NT2/D1 (cell line): ENCODE measurements at regions not wholly inside any gene's neighbourhood (a gene's known extent, or its start where the extent isn't known, plus 50 kb on each side); places are given as distances from the start of the nearest gene placed in this dataset.
A peak's percentile ranks its signal among the peaks of the same experiment; 100 is the strongest.

Experiments
- DNase-seq: peaks from one replicate; pipeline ENCODE4 v3.0.0-alpha.2; 2011; ENCODE audit warnings: low read depth, low spot score
- H3K27me3 ChIP-seq: 2 replicates; pipeline ENCODE4 v1.6.0; 2011; ENCODE audit warnings: mild to moderate bottlenecking; ENCODE audit not compliant: insufficient read length, insufficient read depth
- H3K36me3 ChIP-seq: 2 replicates; pipeline ENCODE4 v1.6.1; 2011; ENCODE audit warnings: mild to moderate bottlenecking, low read length, mixed read lengths; ENCODE audit not compliant: insufficient read depth, insufficient read length
- H3K4me1 ChIP-seq: 2 replicates; pipeline ENCODE4 v1.5.1; 2011; ENCODE audit not compliant: insufficient read depth, insufficient read length
- H3K4me3 ChIP-seq: 2 replicates; pipeline ENCODE4 v1.5.1; 2011; ENCODE audit warnings: low read depth; ENCODE audit not compliant: insufficient read length
- H3K9ac ChIP-seq: 2 replicates; pipeline ENCODE4 v1.6.0; 2011; ENCODE audit warnings: low read depth; ENCODE audit not compliant: insufficient read length
- H3K9me3 ChIP-seq: 2 replicates; pipeline ENCODE4 v1.5.1; 2011; ENCODE audit warnings: mild to moderate bottlenecking, low read length; ENCODE audit not compliant: insufficient read depth
- SUZ12 ChIP-seq: IDR thresholded peaks from 2 replicates; pipeline ENCODE4 v1.6.1; 2011; ENCODE audit not compliant: insufficient read length, insufficient read depth; ENCODE audit errors: extremely low read depth
- YY1 ChIP-seq: IDR thresholded peaks from 2 replicates; pipeline ENCODE4 v1.6.1; 2011; ENCODE audit not compliant: insufficient read length, insufficient read depth
- ZNF274 ChIP-seq: IDR thresholded peaks from 2 replicates; pipeline ENCODE4 v1.6.1; 2011; ENCODE audit warnings: mild to moderate bottlenecking, low read depth, low read length

DNA sequence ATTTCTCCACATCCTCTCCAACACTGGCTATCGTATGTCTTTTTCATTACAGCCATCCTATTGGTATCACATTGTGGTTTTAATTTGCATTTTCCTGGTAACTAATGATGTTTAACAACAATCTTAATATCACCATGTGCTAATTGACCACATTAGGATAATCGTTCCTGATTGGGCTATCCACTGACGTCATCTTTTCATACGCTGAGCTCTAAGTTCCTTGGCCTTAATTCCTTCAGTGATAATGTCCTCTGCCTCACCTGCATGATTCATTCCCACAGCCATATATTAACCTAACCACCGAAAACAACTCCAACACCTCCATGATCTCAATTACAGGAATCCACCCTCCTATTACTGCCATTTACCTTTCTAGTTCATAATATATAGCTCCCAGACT is 547.9 kb upstream of the BRINP1 start:
- H3K36me3 ChIP-seq, result no peaks in the 10 kb centered on the region

DNA sequence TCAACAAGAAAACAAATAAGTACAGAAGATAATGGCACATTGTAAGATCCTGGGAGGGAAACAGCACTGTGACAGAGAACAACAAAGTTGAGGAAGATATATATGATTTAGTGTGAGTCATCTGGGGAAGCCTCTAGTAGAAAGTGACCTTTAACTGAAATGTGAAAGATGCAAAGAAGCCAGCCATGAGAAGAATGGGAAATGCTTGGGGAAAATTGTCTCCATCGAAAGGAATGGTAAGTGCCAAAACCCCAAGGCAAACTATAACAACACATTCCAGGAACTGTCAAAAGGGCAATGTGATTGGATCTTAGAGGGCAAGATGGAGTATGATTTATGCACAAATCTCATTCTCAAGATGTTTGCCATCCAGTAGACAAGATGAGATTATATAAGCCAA is 537.8 kb upstream of the BRINP1 start:
- no peaks in the 10 kb centered on the region for H3K27me3 ChIP-seq
- no peaks in the 10 kb centered on the region for H3K36me3 ChIP-seq
- no peak overlapping the region for H3K9ac ChIP-seq
- DNase-seq, result no peak
- no peak overlapping the region for H3K4me3 ChIP-seq
- TF ChIP-seq SUZ12, result no peak
- no peak for TF ChIP-seq YY1
- TF ChIP-seq ZNF274, result no peak
- H3K4me1 ChIP-seq, result peaks cover 1% of the 10 kb centered on the region
- H3K9me3 ChIP-seq, result no peaks in the 10 kb centered on the region

More for the DNA sequence above, 547.9 kb upstream of the BRINP1 start:
- Histone ChIP-seq H3K4me1 (no peaks in the 10 kb centered on the region), H3K9ac (no peak overlapping the region), H3K27me3 (no peaks in the 10 kb centered on the region), H3K9me3 (no peaks in the 10 kb centered on the region), H3K4me3 (no peak overlapping the region)
- TF ChIP-seq YY1, result no peak
- no peak for TF ChIP-seq ZNF274
- TF ChIP-seq SUZ12, result no peak
- no peak for DNase-seq

DNA sequence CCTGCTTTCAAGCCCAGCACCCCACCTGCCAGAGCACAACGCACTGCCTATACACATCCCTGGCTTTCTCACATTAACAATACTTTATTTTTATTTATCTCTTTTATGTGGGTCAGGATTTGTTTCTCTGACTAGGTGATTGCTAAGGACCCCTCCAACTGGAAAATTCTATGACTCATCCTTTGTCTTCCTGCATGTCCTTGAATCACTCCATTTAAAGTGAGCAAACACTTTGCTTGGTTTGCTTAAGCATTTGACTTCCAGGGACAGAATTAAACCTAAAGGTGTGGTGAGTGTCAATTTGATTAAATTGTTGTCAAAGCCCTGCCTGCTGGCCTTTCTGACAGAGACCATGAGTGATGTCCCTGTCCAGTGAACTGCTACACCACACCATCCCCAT is 536.5 kb upstream of the BRINP1 start:
- Histone ChIP-seq H3K9ac (no peak overlapping the region), H3K27me3 (no peaks in the 10 kb centered on the region), H3K9me3 (no peaks in the 10 kb centered on the region), H3K4me3 (no peak overlapping the region), H3K36me3 (no peaks in the 10 kb centered on the region), H3K4me1 (peaks cover 1% of the 10 kb centered on the region)
- no peak for DNase-seq
- TF ChIP-seq YY1 (no peak), ZNF274 (no peak), SUZ12 (no peak)

DNA sequence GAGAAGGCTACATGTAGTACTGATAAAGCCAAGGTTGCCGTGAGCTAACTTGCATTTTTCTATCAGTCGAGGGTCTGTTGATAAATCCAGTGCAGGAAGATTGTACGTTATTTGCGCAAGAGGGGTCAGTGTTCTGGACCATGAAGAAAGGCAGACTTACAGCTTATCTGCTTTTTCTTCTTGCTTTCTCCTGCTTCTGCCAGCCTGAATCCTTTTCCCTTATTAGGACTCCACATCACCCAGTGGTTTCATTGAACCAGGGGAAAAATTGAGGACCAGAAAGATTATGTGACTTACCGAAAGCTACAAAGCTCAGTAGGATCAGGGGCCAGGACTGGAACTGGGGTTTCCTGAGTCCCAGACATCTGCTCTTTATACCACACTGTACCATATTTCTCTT is 534.6 kb upstream of the BRINP1 start:
- Histone ChIP-seq H3K4me3 (no peak overlapping the region), H3K36me3 (no peaks in the 10 kb centered on the region), H3K27me3 (no peaks in the 10 kb centered on the region), H3K9ac (no peak overlapping the region), H3K9me3 (no peaks in the 10 kb centered on the region), H3K4me1 (peaks cover 1% of the 10 kb centered on the region)
- TF ChIP-seq SUZ12 (no peak), ZNF274 (no peak)
- no peak for DNase-seq

DNA sequence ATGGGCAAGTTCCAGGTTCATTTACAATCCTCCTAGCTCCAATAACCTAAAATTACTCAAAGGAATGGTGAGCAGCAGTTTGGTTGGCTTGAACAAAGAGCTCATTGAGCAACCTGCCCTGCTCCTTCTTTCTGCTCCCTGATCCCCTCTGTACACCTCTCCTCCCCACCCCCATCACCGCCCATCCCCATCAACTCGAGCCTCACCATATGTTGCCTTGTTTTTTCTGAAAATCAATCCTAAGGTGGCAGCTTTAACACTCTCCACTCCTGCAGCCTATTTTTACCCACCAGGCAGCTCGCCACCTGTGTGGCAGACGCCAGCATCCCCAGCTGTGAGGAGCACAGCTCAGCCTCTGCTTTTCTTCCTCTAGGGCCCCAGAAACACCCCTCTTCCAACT is 533.4 kb upstream of the BRINP1 start:
- H3K4me1 ChIP-seq, result peaks cover 1% of the 10 kb centered on the region
- no peak for TF ChIP-seq ZNF274
- TF ChIP-seq YY1, result no peak
- no peak for TF ChIP-seq SUZ12
- no peaks in the 10 kb centered on the region for H3K9me3 ChIP-seq
- no peak overlapping the region for H3K9ac ChIP-seq
- peaks cover 3% of the 10 kb centered on the region for H3K27me3 ChIP-seq
- H3K36me3 ChIP-seq, result no peaks in the 10 kb centered on the region
- DNase-seq, result no peak
- no peak overlapping the region for H3K4me3 ChIP-seq

DNA sequence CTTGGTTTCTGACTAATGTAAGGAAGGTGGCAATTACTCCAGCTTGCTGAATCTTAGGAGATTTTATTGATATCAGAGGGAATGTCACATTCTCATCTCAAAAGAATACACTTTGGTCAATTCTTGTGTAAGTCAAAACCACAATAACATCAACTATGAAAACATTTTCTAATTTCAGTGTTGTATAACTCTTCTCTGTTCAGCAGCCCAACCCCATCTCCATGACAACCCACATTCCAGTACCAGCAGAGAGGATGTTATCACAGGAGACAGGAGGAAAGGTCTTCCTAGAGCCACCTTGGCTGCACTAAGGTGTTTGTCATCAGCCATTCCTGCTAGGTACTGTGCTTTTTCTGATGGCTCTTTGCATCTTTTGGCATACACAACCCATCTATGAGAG is 529.1 kb upstream of the BRINP1 start:
- Histone ChIP-seq H3K4me3 (no peak overlapping the region), H3K9me3 (no peaks in the 10 kb centered on the region), H3K27me3 (peaks cover 4% of the 10 kb centered on the region), H3K36me3 (no peaks in the 10 kb centered on the region), H3K9ac (no peak overlapping the region), H3K4me1 (peaks cover 1% of the 10 kb centered on the region)
- no peak for DNase-seq
- TF ChIP-seq ZNF274 (no peak), YY1 (no peak), SUZ12 (no peak)

DNA sequence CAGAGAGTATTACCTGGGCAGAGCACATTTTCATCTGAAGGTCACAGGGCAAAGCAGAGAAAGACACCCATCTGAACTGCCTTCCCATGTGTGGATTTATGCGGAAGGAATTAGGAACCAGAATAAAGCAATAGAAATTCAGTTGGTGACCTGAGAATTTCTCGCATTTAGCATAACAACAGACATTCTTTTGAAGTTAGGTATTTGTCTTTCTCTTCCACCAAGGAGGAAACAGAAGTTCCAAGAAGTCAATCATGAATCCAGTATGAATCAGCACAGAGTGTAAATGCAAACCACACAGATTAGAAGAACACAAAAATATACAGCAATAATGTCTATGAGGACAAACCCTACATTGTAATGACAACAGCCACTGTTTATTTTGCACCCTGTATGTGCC is 515.2 kb upstream of the BRINP1 start:
- H3K36me3 ChIP-seq, result no peaks in the 10 kb centered on the region
- no peak for TF ChIP-seq ZNF274
- TF ChIP-seq YY1, result no peak
- no peak for TF ChIP-seq SUZ12
- no peaks in the 10 kb centered on the region for H3K27me3 ChIP-seq
- H3K9me3 ChIP-seq, result no peaks in the 10 kb centered on the region
- peaks cover 6% of the 10 kb centered on the region for H3K4me1 ChIP-seq
- DNase-seq, result peak; percentile 47
- H3K4me3 ChIP-seq, result no peak overlapping the region
- no peak overlapping the region for H3K9ac ChIP-seq

DNA sequence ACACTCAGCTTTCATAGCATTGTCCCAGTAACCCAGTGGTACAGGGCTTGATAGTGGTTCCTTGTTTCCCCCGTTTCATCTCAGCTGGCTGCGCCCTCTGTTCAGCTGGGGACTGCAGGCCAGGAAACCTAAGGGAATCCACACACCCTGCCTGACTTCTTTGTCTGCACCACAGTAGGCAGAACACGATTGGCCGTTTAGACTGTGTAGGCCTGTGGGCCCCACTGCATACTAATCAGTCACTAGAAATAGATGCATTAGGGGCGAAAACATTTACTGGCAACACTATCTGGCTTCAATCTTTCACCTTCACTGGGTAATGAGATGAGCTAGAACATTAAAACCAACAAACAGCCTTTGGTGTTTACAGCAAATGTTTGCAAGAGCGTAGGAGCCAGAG is 512.7 kb upstream of the BRINP1 start:
- H3K27me3 ChIP-seq, result no peaks in the 10 kb centered on the region
- no peak for TF ChIP-seq YY1

More for the DNA sequence above, 512.7 kb upstream of the BRINP1 start:
- Histone ChIP-seq H3K4me1 (peaks cover 6% of the 10 kb centered on the region), H3K9ac (no peak overlapping the region), H3K4me3 (no peak overlapping the region), H3K36me3 (no peaks in the 10 kb centered on the region), H3K9me3 (no peaks in the 10 kb centered on the region)
- DNase-seq, result no peak
